Esophagus muscularis mucosa (tissue), 4 donors: ENCODE measurements at regions not wholly inside any gene's neighbourhood (a gene's known extent, or its start where the extent isn't known, plus 50 kb on each side); places are given as distances from the start of the nearest gene placed in this dataset.

Experiments used
- DNase-seq: peaks from one replicate; pipeline ENCODE4 v3.0.0-alpha.2; 2017; ENCODE audit errors: extremely low spot score
- H3K27ac ChIP-seq, 4 donors: fragments of 200-600 bp; sonication (generic); replicated peaks in 1 of 4; 1 replicate in 3 of 4; 2 replicates in 1 of 4; pipeline ENCODE4 v1.5.1; 2016 to 2019; ENCODE audit warnings: mild to moderate bottlenecking in 1 of 4
- H3K27me3 ChIP-seq, 4 donors: fragments of 200-600 bp; sonication (generic); one replicate each; pipeline versions ENCODE4 v1.5.1 to v1.6.0; 2016 to 2019
- H3K36me3 ChIP-seq, 4 donors: fragments of 200-600 bp; sonication (generic); one replicate each; pipeline ENCODE4 v1.5.1; 2016 to 2019
- H3K4me1 ChIP-seq, 4 donors: fragments of 200-600 bp; sonication (generic); one replicate each; pipeline ENCODE4 v1.5.1; 2016 to 2019
- H3K4me3 ChIP-seq, 4 donors: fragments of 200-600 bp; sonication (generic); 1 replicate in 2 of 4; 2 replicates in 2 of 4; pipeline ENCODE4 v1.5.1; 2016 to 2019; ENCODE audit warnings: mild to moderate bottlenecking in 4 of 4, moderate library complexity in 1 of 4
- H3K9me3 ChIP-seq, 4 donors: fragments of 200-600 bp; sonication (generic); 1 replicate in 3 of 4; 2 replicates in 1 of 4; pipeline ENCODE4 v1.5.1; 2016 to 2019
- EP300 ChIP-seq: sonication (generic); formaldehyde crosslinking; IDR thresholded peaks from one replicate; pipeline ENCODE4 v1.6.1; 2017; ENCODE audit warnings: antibody characterized with exemption
- POLR2A ChIP-seq: fragments of 450-650 bp; IDR thresholded peaks from one replicate; pipeline ENCODE4 v1.6.1; 2017; ENCODE audit warnings: antibody characterized with exemption, moderate library complexity, mild to moderate bottlenecking, low read depth
- POLR2AphosphoS5 ChIP-seq, 2 donors: sonication (generic); formaldehyde crosslinking; IDR thresholded peaks; one replicate each; pipeline ENCODE4 v1.6.1; 2017; ENCODE audit warnings: antibody characterized with exemption in 2 of 2
- WGBS: methylation state at CpG from one replicate; pipeline ENCODE4 v1.1.5; 2018; 5-methylcytosine and 5-hydroxymethylcytosine counted together
- intact Hi-C: fragments of 100-400 bp; cut with DNase I; formaldehyde crosslinking; loops from one replicate; pipeline ENCODE4 v1.15.1; 2023
- TF ChIP-seq, protein P1 (sequence below), 3 experiments: fragments of 200-600 bp in 2 of 3; fragments of 450-650 bp in 1 of 3; sonication (generic) in 2 of 3; IDR thresholded peaks; one replicate each; pipeline ENCODE4 v1.5.1; 2017 to 2019; ENCODE audit warnings: antibody characterized with exemption in 3 of 3, mild to moderate bottlenecking in 2 of 3, moderate library complexity in 1 of 3

DNA sequence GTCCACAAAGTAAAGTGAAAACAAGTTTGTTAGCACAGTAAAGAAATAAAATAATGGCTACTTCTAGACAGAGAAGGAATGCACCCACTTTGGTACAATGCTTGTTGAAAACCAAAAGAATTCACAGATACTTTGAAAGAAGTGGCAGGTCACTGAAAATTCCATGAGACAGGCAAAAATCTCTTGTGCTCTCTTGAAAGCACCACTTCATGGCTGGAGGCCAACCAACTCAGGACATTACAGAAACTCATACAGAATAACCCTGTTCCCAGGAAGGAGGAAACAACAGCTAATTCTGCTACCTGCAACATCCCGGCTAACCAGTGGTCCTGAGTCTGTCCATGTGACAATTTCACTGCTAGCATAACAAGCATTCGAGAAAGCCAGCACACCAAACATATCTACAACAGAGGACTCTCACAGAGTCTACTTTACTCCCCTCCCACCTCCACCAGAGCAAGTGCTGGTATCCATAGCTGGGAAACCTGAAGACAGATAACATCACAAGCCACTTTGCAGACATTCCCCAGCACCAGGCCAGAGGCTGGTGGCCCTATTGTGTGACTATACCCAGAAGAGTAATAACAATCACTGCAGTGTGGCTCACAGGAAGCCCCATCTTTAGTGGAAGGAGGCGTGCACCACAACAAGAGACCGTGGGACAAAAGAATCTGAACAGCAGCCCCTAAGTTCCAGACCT is 255.3 kb upstream of the SLITRK3 start:
- Histone ChIP-seq H3K36me3 (no peaks in the 10 kb centered on the region), H3K27ac (no peak overlapping the region), H3K27me3 (no peaks in the 10 kb centered on the region), H3K4me3 (no peak overlapping the region), H3K4me1 (no peaks in the 10 kb centered on the region), H3K9me3 (peaks cover 0 to 15% (median 0%) of the 10 kb centered on the region in 4 donors)
- no peak for TF ChIP-seq POLR2A
- TF ChIP-seq, protein P1, sequence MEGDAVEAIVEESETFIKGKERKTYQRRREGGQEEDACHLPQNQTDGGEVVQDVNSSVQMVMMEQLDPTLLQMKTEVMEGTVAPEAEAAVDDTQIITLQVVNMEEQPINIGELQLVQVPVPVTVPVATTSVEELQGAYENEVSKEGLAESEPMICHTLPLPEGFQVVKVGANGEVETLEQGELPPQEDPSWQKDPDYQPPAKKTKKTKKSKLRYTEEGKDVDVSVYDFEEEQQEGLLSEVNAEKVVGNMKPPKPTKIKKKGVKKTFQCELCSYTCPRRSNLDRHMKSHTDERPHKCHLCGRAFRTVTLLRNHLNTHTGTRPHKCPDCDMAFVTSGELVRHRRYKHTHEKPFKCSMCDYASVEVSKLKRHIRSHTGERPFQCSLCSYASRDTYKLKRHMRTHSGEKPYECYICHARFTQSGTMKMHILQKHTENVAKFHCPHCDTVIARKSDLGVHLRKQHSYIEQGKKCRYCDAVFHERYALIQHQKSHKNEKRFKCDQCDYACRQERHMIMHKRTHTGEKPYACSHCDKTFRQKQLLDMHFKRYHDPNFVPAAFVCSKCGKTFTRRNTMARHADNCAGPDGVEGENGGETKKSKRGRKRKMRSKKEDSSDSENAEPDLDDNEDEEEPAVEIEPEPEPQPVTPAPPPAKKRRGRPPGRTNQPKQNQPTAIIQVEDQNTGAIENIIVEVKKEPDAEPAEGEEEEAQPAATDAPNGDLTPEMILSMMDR (IDR thresholded peaks at IDR 0.05) = no peak
- TF ChIP-seq POLR2AphosphoS5 (IDR thresholded peaks at IDR 0.05) = no peak
- TF ChIP-seq EP300 = no peak
- 91% methylated on average over 4 of the region's 4 CpGs for whole genome bisulfite sequencing
- no peak for DNase-seq
- intact Hi-C loops = no loop called here

DNA sequence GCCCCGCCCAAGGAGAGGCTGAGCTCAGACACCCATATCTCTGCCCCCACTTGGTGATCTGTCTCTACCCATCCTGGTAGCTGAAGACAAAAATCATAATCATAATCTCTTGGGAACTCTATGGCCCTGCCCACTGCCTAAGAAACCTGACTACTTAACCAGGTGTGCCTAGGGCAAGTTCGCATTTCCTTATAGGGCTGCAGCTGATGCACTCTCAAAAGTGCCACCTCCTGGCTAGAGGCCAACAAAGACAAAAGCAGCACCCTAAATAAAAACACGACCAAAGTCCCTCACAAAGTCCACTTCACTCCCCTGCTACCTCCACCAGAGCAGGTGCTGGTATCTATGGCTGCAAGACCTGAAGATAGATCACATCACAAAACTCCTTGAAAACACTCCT is 250.4 kb upstream of the SLITRK3 start:
- DNase-seq = no peak
- Histone ChIP-seq H3K4me3 (no peak overlapping the region), H3K27me3 (no peaks in the 10 kb centered on the region), H3K4me1 (no peaks in the 10 kb centered on the region), H3K9me3 (no peaks in the 10 kb centered on the region), H3K27ac (no peak overlapping the region), H3K36me3 (no peaks in the 10 kb centered on the region)
- no peak for TF ChIP-seq POLR2A
- TF ChIP-seq POLR2AphosphoS5 (IDR thresholded peaks at IDR 0.05) = no peak
- TF ChIP-seq EP300 = no peak
- TF ChIP-seq, protein P1 (IDR thresholded peaks at IDR 0.05) = no peak
- 78% methylated on average over 3 of the region's 3 CpGs for WGBS
- intact Hi-C loops = no loop called here

DNA sequence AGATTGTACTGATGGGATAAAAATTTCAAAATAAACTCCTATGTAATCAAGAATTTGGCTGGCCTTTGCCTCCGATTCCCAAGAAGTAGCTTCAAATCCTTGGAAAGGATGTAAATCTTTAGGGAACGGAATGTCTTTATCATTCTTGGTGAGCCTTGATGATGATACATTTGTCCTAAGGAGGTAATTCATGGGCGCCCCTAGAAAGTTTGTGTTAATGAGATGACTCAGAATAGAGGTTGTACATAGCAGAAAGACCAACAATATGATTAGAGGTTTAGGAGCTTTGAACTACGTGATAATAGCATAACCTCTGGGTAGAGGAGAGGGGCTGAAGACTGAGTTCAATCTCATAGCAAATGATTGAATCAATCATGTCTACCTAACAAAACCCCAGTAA is 248.6 kb upstream of the SLITRK3 start:
- TF ChIP-seq, protein P1 (IDR thresholded peaks at IDR 0.05) = no peak
- TF ChIP-seq POLR2AphosphoS5 (IDR thresholded peaks at IDR 0.05) (no peak), EP300 (no peak), POLR2A (no peak)
- Histone ChIP-seq H3K27me3 (no peaks in the 10 kb centered on the region), H3K27ac (no peak overlapping the region), H3K9me3 (no peaks in the 10 kb centered on the region), H3K4me3 (no peak overlapping the region), H3K36me3 (no peaks in the 10 kb centered on the region), H3K4me1 (peaks cover 0 to 6% (median 5%) of the 10 kb centered on the region in 4 donors)
- DNase-seq = no peak
- intact Hi-C loops = no loop called here
- 64% methylated on average over 4 of the region's 4 CpGs for WGBS

DNA sequence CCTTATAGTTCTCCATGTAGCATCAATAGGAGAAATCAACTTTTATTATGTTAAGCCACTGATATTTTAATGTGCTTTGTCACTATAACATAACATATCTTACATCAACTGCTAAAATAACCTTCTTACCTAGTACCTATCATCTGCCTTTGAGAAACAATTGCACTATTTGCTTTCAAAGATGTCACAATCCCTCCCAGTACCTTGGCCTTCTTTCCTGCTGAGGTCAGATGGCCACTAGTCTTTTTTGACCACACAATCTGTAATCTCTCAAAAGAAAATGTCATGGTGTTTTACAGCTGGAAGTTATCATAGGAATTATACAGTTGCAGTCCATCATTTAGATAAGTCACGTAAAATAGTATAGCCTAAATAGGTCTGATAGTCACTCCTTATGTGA is 247.5 kb upstream of the SLITRK3 start:
- Histone ChIP-seq H3K4me1 (peaks cover 0 to 10% (median 7%) of the 10 kb centered on the region in 4 donors), H3K36me3 (no peaks in the 10 kb centered on the region), H3K27me3 (no peaks in the 10 kb centered on the region), H3K9me3 (no peaks in the 10 kb centered on the region), H3K27ac (no peak overlapping the region), H3K4me3 (no peak overlapping the region)
- no peak for DNase-seq
- 76% methylated on average over 1 of the region's 1 CpG for WGBS
- TF ChIP-seq POLR2AphosphoS5 (IDR thresholded peaks at IDR 0.05) (no peak), EP300 (no peak), POLR2A (no peak)
- TF ChIP-seq, protein P1 (IDR thresholded peaks at IDR 0.05) = no peak
- intact Hi-C loops = no loop called here

DNA sequence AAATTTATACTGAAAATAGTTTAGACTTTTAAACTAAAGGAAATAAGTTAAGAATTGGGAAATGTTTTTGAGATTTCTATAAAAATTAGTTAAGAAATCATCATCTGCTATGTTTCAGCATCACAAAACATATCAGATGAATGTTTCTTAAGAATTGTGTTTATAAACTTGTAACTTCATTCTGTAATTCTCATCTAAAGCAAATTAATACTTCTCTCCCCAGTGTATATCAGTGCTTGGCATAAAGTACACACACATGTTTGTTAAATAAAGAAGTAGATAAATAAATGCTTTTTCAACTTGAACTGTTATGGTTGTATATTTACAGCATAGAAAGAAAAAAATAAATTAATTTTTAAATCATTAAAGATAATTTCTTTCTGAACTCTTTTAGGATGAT is 245.9 kb upstream of the SLITRK3 start:
- Histone ChIP-seq H3K27me3 (no peaks in the 10 kb centered on the region), H3K9me3 (no peaks in the 10 kb centered on the region), H3K27ac (no peak overlapping the region), H3K36me3 (no peaks in the 10 kb centered on the region), H3K4me3 (no peak overlapping the region), H3K4me1 (peaks cover 0 to 10% (median 7%) of the 10 kb centered on the region in 4 donors)
- intact Hi-C loops = no loop called here
- no peak for DNase-seq
- TF ChIP-seq POLR2AphosphoS5 (IDR thresholded peaks at IDR 0.05) (no peak), EP300 (no peak), POLR2A (no peak)
- TF ChIP-seq, protein P1 (IDR thresholded peaks at IDR 0.05) = no peak
